GM12878 (cell line): ENCODE measurements at regions not wholly inside any gene's neighbourhood (a gene's known extent, or its start where the extent isn't known, plus 50 kb on each side); places are given as distances from the start of the nearest gene placed in this dataset.

ENCODE experiments used
- ATAC-seq: fragments of 200-7000 bp; cut with Tn5 transposase; 3 replicates; pipeline ENCODE4 v1.9.1; 2020; ENCODE audit warnings: mild to moderate bottlenecking, moderate library complexity
- BruUV-seq: library from RNA; stranded (reverse); fragments of 400-500 nt; replicated peaks from 2 replicates; lab custom pipeline; 2021; lab: Mats Ljungman, UMichigan
- CTCF ChIA-PET: fragments of 300-600 bp; sonication (Branson Sonifier 250); formaldehyde crosslinking; extraction: SDS; loops from one replicate; lab custom pipeline; 2021; ENCODE audit warnings: inconsistent platforms; lab: Yijun Ruan, JAX
- POLR2A ChIA-PET: fragments of 350-600 bp; formaldehyde crosslinking; extraction: SDS; loops from one replicate; lab custom pipeline; 2021; ENCODE audit warnings: inconsistent platforms; lab: Charles Lee
- RAD21 ChIA-PET: fragments of 300-600 bp; sonication (Branson Sonifier 250); formaldehyde crosslinking; loops from one replicate; lab custom pipeline; 2023; ENCODE audit warnings: antibody characterized with exemption; ENCODE audit not compliant: unreplicated experiment; lab: Charles Lee
- SMC1A ChIA-PET: fragments of 300-600 bp; sonication (Branson Sonifier 250); formaldehyde crosslinking; loops from one replicate; lab custom pipeline; 2023; ENCODE audit not compliant: unreplicated experiment, uncharacterized antibody; lab: Charles Lee
- DNase-seq: peaks from one replicate; pipeline ENCODE4 v3.0.0-alpha.2; 2011; ENCODE audit warnings: low read depth, low spot score
- FAIRE-seq: peaks from 3 replicates; lab custom pipeline; 2011; peaks lifted over from hg19 to GRCh38; lab: Jason Lieb, UNC
- H2AFZ ChIP-seq: 2 replicates; pipeline ENCODE4 v1.6.0; 2011; ENCODE audit warnings: low read depth, low read length, control low read depth; ENCODE audit not compliant: control insufficient read depth
- H3K27ac ChIP-seq: 2 replicates; pipeline ENCODE4 v1.5.1; 2011; ENCODE audit warnings: control low read depth; ENCODE audit not compliant: control insufficient read depth, insufficient read depth
- H3K27me3 ChIP-seq, 2 experiments: replicated peaks in 1 of 2; 2 replicates each; pipeline versions ENCODE4 v1.6.0 to v1.6.1; 2011; ENCODE audit warnings: low read length in 1 of 2; ENCODE audit not compliant: control insufficient read depth in 2 of 2, insufficient read depth in 2 of 2
- H3K36me3 ChIP-seq, 2 experiments: 2 replicates each; pipeline ENCODE4 v1.5.1; 2011; ENCODE audit warnings: low read length in 1 of 2; ENCODE audit not compliant: control insufficient read depth in 2 of 2, insufficient read depth in 2 of 2
- H3K4me1 ChIP-seq: 2 replicates; pipeline ENCODE4 v1.6.1; 2011; ENCODE audit warnings: mild to moderate bottlenecking, low read length, moderate library complexity, mixed read lengths; ENCODE audit not compliant: control insufficient read depth, insufficient read depth
- H3K4me2 ChIP-seq: 2 replicates; pipeline ENCODE4 v1.6.0; 2011; ENCODE audit warnings: control low read depth; ENCODE audit not compliant: control insufficient read depth, insufficient read depth
- H3K4me3 ChIP-seq: fragments of 200-600 bp; sonication (generic); 2 replicates; pipeline ENCODE4 v1.5.1; 2016
- H3K79me2 ChIP-seq: 2 replicates; pipeline ENCODE4 v1.6.0; 2011; ENCODE audit warnings: low read length; ENCODE audit not compliant: control insufficient read depth, insufficient read depth
- H3K9ac ChIP-seq: 2 replicates; pipeline ENCODE4 v1.8.0; 2011; ENCODE audit warnings: low read length, control low read depth, mixed read lengths; ENCODE audit not compliant: control insufficient read depth, insufficient read depth
- H3K9me3 ChIP-seq: replicated peaks from 3 replicates; pipeline ENCODE4 v1.5.1; 2011; ENCODE audit warnings: mild to moderate bottlenecking, low read length; ENCODE audit not compliant: control insufficient read depth, insufficient read depth
- H4K20me1 ChIP-seq: 2 replicates; pipeline ENCODE4 v1.6.0; 2011; ENCODE audit not compliant: control insufficient read depth, insufficient read depth
- GATAD2B ChIP-seq: fragments of 450-650 bp; conservative IDR thresholded peaks from 2 replicates; pipeline ENCODE4 v1.6.1; 2017; ENCODE audit warnings: low read depth, mild to moderate bottlenecking, moderate library complexity
- HDAC2 ChIP-seq: fragments of 200-600 bp; sonication (generic); IDR thresholded peaks from 2 replicates; pipeline ENCODE4 v1.6.1; 2017
- HDGF ChIP-seq: fragments of 450-650 bp; IDR thresholded peaks from 2 replicates; pipeline ENCODE4 v1.6.1; 2016; ENCODE audit warnings: antibody characterized with exemption
- IRF3 ChIP-seq: fragments of 450-650 bp; IDR thresholded peaks from 2 replicates; pipeline ENCODE4 v1.6.1; 2014; ENCODE audit warnings: mild to moderate bottlenecking
- MLLT1 ChIP-seq: fragments of 450-650 bp; IDR thresholded peaks from 2 replicates; pipeline ENCODE4 v1.6.1; 2016; ENCODE audit warnings: mild to moderate bottlenecking
- NR2C1 ChIP-seq: fragments of 450-650 bp; IDR thresholded peaks from 2 replicates; pipeline ENCODE4 v1.6.1; 2017; ENCODE audit warnings: antibody characterized with exemption, mild to moderate bottlenecking, moderate library complexity
- NR2C2 ChIP-seq: IDR thresholded peaks from 2 replicates; pipeline ENCODE4 v1.6.1; 2011; ENCODE audit warnings: borderline replicate concordance, low read depth; ENCODE audit not compliant: control insufficient read depth, insufficient read length
- NRF1 ChIP-seq: conservative IDR thresholded peaks from 2 replicates; pipeline ENCODE4 v1.6.1; 2011; ENCODE audit warnings: mild to moderate bottlenecking, low read depth, low read length, improper control_type of control experiment
- PAX8 ChIP-seq: fragments of 450-650 bp; IDR thresholded peaks from 2 replicates; pipeline ENCODE4 v1.6.1; 2017; ENCODE audit warnings: mild to moderate bottlenecking, moderate library complexity
- SRF ChIP-seq, 2 experiments: IDR thresholded peaks; 2 replicates each; pipeline ENCODE4 v1.6.1; 2011; ENCODE audit warnings: low read depth in 2 of 2, low read length in 2 of 2, mild to moderate bottlenecking in 1 of 2, moderate library complexity in 1 of 2
- WGBS: methylation state at CpG from one replicate; pipeline ENCODE4 v1.1.6; 2016; ENCODE audit warnings: low lambda C conversion rate; ENCODE audit not compliant: insufficient replicate concordance, insufficient coverage; ENCODE audit errors: missing lambda C conversion rate; 5-methylcytosine and 5-hydroxymethylcytosine counted together
- in situ Hi-C: fragments of 300-500 bp; cut with MboI; formaldehyde crosslinking; loops from 9 replicates; pipeline ENCODE4 v1.14.3; 2018; ENCODE audit warnings: mixed read lengths
- intact Hi-C: fragments of 100-400 bp; cut with micrococcal nuclease; formaldehyde crosslinking; loops from one replicate; pipeline ENCODE4 v1.14.2; 2022; ENCODE audit not compliant: unreplicated experiment
- TF ChIP-seq, protein P1 (sequence below): fragments of 450-650 bp; conservative IDR thresholded peaks from 2 replicates; pipeline ENCODE4 v1.6.1; 2017; ENCODE audit warnings: mild to moderate bottlenecking, moderate library complexity

DNA sequence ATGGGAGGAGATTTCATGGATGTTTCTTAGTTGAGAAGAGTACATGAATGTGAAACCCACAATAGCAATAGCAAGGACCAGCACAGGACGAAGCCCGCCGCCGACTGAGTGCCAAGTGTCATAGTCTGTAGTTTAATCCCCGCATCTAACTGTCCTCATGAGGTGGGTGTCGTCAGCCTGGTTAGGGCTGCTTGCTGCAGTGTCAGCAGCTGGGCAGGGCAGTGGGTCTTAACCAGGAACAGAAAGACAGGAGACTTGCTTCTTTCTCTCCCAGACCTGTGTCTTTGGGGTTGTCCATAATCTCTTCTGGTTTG lies 146.6 kb downstream of the VAPA start:
- H3K4me2 ChIP-seq = no peak overlapping the region
- peaks cover 0 to 1% of the 10 kb centered on the region in 2 experiments; a peak in 1 of 4 replicates for H3K27me3 ChIP-seq
- ChIA-PET CTCF (no interaction called here), RAD21 (no interaction called here), SMC1A (no interaction called here), POLR2A (no interaction called here)
- TF ChIP-seq NR2C2 (no peak), NRF1 (no peak), IRF3 (no peak), NR2C1 (no peak), MLLT1 (no peak), PAX8 (no peak), HDAC2 (no peak), HDGF (no peak), GATAD2B (no peak), SRF (IDR thresholded peaks at IDR 0.05; ENCODE audit: low read depth in 2 of 2, low read length in 2 of 2) (no peak)
- TF ChIP-seq, protein P1, sequence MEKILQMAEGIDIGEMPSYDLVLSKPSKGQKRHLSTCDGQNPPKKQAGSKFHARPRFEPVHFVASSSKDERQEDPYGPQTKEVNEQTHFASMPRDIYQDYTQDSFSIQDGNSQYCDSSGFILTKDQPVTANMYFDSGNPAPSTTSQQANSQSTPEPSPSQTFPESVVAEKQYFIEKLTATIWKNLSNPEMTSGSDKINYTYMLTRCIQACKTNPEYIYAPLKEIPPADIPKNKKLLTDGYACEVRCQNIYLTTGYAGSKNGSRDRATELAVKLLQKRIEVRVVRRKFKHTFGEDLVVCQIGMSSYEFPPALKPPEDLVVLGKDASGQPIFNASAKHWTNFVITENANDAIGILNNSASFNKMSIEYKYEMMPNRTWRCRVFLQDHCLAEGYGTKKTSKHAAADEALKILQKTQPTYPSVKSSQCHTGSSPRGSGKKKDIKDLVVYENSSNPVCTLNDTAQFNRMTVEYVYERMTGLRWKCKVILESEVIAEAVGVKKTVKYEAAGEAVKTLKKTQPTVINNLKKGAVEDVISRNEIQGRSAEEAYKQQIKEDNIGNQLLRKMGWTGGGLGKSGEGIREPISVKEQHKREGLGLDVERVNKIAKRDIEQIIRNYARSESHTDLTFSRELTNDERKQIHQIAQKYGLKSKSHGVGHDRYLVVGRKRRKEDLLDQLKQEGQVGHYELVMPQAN = no peak
- no peak overlapping the region for H3K9ac ChIP-seq
- no peak overlapping the region for H3K4me3 ChIP-seq
- no peaks in the 10 kb centered on the region for H3K36me3 ChIP-seq
- FAIRE-seq (no peak), DNase-seq (no peak), ATAC-seq (no peak)
- no TSS peak for BruUV-seq
- 80% methylated on average over 6 of the region's 6 CpGs for WGBS
- intact Hi-C loops = no loop called here
- H4K20me1 ChIP-seq = no peaks in the 10 kb centered on the region
- in situ Hi-C loops = no loop called here
- H3K9me3 ChIP-seq = no peaks in the 10 kb centered on the region
- no peak overlapping the region for H2AFZ ChIP-seq
- no peak overlapping the region for H3K27ac ChIP-seq
- no peaks in the 10 kb centered on the region for H3K4me1 ChIP-seq
- H3K79me2 ChIP-seq = no peaks in the 10 kb centered on the region
